Kidney epithelial cell (primary cell): ENCODE measurements at regions not wholly inside any gene's neighbourhood (a gene's known extent, or its start where the extent isn't known, plus 50 kb on each side); places are given as distances from the start of the nearest gene placed in this dataset.

Experiments used
- DNase-seq: peaks from one replicate; pipeline ENCODE4 v3.0.0-alpha.2; 2010; ENCODE audit warnings: low read depth
- H3K27me3 ChIP-seq: 2 replicates; pipeline ENCODE4 v1.6.0; 2011; ENCODE audit warnings: low read length; ENCODE audit not compliant: control insufficient read depth, insufficient read depth
- H3K36me3 ChIP-seq: 2 replicates; pipeline ENCODE4 v1.5.1; 2011; ENCODE audit warnings: low read length; ENCODE audit not compliant: control insufficient read depth, insufficient read depth
- H3K4me3 ChIP-seq: 2 replicates; pipeline ENCODE4 v1.5.1; 2011; ENCODE audit warnings: low read depth, mild to moderate bottlenecking, control low read depth, low read length
- TF ChIP-seq, protein P1 (sequence below): IDR thresholded peaks from 2 replicates; pipeline ENCODE4 v1.5.1; 2011; ENCODE audit warnings: mild to moderate bottlenecking, moderate library complexity, low read length, control low read depth, inconsistent platforms; ENCODE audit not compliant: insufficient read depth, poor library complexity, severe bottlenecking

DNA sequence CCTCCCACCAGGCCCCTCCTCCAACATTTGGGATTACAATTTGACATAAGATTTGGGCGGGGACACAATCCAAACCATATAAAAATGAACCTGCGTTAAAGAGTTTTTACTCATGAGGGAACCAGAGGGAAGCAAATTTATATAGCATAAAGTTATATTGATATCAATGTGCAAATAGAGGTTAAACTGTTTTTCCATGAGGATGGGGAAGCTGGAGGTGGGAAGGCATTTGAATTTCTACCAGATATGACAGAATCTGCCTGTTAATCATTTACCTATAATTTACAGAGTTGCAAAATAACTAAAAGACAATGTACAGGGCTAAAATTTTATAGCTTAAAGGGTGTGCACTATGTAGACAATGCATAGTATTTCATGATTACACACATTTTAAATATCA lies 322.0 kb upstream of the FKBP1C start:
- no peak for DNase-seq
- Histone ChIP-seq H3K27me3 (no peaks in the 10 kb centered on the region), H3K36me3 (no peaks in the 10 kb centered on the region), H3K4me3 (no peak overlapping the region)
- TF ChIP-seq, protein P1, sequence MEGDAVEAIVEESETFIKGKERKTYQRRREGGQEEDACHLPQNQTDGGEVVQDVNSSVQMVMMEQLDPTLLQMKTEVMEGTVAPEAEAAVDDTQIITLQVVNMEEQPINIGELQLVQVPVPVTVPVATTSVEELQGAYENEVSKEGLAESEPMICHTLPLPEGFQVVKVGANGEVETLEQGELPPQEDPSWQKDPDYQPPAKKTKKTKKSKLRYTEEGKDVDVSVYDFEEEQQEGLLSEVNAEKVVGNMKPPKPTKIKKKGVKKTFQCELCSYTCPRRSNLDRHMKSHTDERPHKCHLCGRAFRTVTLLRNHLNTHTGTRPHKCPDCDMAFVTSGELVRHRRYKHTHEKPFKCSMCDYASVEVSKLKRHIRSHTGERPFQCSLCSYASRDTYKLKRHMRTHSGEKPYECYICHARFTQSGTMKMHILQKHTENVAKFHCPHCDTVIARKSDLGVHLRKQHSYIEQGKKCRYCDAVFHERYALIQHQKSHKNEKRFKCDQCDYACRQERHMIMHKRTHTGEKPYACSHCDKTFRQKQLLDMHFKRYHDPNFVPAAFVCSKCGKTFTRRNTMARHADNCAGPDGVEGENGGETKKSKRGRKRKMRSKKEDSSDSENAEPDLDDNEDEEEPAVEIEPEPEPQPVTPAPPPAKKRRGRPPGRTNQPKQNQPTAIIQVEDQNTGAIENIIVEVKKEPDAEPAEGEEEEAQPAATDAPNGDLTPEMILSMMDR, result no peak

DNA sequence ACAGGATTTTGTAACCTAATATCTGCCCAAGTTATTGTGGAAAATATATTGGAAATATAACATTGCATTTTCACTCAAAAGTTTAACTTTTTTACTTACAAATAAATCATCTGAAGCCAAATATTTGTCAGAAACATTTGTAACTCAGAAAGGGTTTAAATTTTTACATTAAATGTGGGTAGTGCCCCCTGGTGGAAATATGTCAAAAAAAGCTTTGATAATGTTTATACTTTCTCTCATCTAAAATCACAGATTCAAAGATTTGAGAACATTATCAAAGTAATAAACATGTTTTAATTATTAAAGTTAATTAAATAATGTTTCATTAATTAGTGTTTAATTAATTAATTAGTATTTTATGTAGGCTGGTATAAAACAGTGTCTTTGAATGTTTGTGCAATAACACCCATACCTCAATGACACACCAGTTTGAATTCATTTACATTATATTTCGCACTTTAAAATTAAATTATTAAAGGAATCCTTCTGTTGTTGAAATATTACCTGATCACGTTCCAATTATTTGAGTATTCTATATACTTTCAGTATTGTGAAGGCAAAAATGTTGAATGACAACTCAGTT lies 320.1 kb upstream of the FKBP1C start:
- no peak for DNase-seq
- Histone ChIP-seq H3K4me3 (no peak overlapping the region), H3K27me3 (no peaks in the 10 kb centered on the region), H3K36me3 (no peaks in the 10 kb centered on the region)
- TF ChIP-seq, protein P1, result peak; percentile 49

DNA sequence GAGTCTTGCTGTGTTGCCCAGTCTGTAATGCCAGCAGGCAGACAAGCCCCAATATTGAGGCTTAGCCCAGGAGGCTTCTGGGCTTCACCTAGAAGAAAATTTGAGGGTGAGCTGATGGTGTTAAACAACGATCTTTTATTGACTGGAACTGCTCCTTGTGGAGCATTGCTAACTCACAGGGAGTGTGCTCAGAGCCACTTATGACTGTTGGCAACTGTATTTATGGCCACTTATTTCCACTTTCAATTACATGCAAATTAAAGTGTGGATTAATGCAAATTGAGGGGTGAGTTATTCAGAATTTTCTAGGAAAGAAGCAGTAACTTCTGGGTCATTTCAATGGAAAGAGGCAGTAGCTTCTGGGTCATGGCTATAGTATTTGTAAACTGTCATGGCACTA lies 317.2 kb upstream of the FKBP1C start:
- Histone ChIP-seq H3K4me3 (no peak overlapping the region), H3K27me3 (no peaks in the 10 kb centered on the region), H3K36me3 (no peaks in the 10 kb centered on the region)
- TF ChIP-seq, protein P1, result no peak
- no peak for DNase-seq

DNA sequence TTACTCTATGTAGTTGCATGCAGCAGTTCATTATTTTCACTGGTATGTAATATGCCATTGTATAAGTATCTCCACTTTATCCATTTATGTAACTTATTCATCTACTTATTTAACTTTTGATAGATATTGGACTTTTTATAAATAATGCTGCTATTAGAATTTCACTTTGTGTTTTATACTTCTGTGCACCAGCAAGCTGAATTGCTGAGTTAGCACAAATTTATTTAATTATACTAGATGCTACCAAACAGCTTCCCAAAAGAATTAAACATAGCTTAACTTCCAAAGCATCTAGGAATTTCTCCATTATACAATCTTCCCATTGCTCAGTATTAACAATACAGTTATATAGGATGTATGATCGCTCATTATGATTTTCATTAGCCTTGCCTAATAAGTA lies 308.0 kb upstream of the FKBP1C start:
- TF ChIP-seq, protein P1, result no peak
- DNase-seq, result no peak
- Histone ChIP-seq H3K4me3 (no peak overlapping the region), H3K36me3 (no peaks in the 10 kb centered on the region), H3K27me3 (no peaks in the 10 kb centered on the region)

DNA sequence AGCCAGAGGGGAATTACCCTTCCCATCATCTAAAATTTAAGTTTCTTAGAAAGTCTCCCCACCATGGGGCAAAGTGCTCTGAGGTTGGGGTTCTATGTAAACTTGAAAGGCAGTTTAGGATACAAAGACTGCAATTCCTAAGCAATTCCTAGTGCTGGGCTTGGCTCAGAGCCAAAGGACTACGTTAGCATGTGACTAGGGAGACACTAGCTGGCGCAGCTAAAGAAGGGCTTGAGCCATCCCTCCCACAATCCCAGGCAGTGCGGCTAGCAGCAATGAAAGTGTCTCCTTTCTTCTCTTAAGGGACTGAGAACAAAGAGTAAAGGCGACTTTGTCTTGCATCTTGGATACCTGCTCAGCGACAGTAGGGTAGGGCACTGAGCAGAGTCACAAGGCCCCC lies 306.6 kb upstream of the FKBP1C start:
- DNase-seq, result no peak
- TF ChIP-seq, protein P1, result no peak
- Histone ChIP-seq H3K27me3 (no peaks in the 10 kb centered on the region), H3K36me3 (no peaks in the 10 kb centered on the region), H3K4me3 (no peak overlapping the region)

DNA sequence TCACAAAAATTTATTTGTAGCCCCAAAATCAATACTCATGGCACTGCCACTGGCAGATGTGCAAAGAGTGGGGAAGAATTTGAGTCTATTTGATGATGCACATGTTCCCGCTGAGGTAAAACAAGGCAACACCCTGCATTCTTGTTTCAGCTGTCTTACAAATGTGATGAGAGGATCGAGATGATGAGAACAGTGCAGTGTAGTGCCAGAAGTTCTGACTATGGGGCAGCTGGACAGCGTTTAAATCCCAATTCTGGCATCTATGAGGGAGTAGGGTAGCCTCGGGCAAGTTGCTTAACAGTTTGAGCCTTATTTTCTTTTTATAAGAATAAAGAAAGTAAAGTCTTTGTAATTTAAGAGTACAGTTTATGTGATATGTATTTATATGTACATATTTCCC lies 296.7 kb upstream of the FKBP1C start:
- Histone ChIP-seq H3K4me3 (no peak overlapping the region), H3K27me3 (no peaks in the 10 kb centered on the region), H3K36me3 (no peaks in the 10 kb centered on the region)
- no peak for DNase-seq
- TF ChIP-seq, protein P1, result no peak
